LNCaP clone FGC (cell line): ENCODE measurements at regions not wholly inside any gene's neighbourhood (a gene's known extent, or its start where the extent isn't known, plus 50 kb on each side); places are given as distances from the start of the nearest gene placed in this dataset.

Experiments
- DNase-seq: peaks from one replicate; pipeline ENCODE4 v3.0.0-alpha.2; 2011; ENCODE audit warnings: low read depth
- H3K4me3 ChIP-seq: 2 replicates; pipeline ENCODE4 v1.5.1; 2011; ENCODE audit warnings: mild to moderate bottlenecking, low read depth, low read length, control low read depth
- TF ChIP-seq, protein P1 (sequence below): IDR thresholded peaks from 2 replicates; pipeline ENCODE4 v1.5.1; 2012; ENCODE audit warnings: mild to moderate bottlenecking; ENCODE audit not compliant: control insufficient read depth, insufficient read depth; ENCODE audit errors: extremely low read depth

DNA sequence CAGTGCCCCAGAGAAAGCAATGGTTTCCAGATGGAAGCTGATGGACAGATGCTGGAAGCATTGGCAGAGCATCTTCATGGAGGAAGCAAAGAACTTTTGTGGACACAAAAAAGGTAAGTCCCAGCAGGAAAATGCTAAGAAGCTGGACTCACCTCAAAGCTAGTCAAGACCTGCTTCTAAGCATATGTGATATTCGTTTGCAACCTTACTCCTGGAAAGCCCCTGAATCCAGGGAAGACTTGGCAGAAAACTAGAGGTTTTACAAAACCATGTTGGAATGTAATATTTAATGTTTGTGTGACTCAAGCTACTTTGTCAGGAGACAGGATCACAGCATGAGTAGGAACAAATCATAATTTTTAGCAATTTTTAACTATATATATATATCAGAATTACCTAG lies 288.2 kb downstream of the BCHE start:
- H3K4me3 ChIP-seq, result no peak overlapping the region
- no peak for DNase-seq
- TF ChIP-seq, protein P1, sequence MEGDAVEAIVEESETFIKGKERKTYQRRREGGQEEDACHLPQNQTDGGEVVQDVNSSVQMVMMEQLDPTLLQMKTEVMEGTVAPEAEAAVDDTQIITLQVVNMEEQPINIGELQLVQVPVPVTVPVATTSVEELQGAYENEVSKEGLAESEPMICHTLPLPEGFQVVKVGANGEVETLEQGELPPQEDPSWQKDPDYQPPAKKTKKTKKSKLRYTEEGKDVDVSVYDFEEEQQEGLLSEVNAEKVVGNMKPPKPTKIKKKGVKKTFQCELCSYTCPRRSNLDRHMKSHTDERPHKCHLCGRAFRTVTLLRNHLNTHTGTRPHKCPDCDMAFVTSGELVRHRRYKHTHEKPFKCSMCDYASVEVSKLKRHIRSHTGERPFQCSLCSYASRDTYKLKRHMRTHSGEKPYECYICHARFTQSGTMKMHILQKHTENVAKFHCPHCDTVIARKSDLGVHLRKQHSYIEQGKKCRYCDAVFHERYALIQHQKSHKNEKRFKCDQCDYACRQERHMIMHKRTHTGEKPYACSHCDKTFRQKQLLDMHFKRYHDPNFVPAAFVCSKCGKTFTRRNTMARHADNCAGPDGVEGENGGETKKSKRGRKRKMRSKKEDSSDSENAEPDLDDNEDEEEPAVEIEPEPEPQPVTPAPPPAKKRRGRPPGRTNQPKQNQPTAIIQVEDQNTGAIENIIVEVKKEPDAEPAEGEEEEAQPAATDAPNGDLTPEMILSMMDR, result no peak

DNA sequence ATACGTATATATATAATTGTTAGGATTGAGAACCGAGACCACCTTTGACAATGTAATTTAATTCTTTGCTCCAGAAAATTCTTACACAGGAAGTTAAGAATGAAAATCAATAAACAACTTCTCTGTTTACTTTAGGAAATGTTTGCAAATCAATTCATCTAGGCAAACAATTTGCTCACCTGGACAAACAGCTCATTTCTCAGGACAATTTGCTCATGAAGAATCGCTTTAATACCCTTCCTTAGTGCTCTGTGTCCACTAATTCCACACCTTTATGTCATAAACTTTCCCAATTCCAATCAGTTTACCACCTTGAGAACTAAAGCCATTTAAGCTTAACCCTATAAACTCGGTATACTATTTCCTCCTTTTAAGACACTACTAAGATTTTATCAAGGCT lies 292.2 kb downstream of the BCHE start:
- TF ChIP-seq, protein P1, result no peak
- DNase-seq, result peak; percentile 97
- no peak overlapping the region for H3K4me3 ChIP-seq

DNA sequence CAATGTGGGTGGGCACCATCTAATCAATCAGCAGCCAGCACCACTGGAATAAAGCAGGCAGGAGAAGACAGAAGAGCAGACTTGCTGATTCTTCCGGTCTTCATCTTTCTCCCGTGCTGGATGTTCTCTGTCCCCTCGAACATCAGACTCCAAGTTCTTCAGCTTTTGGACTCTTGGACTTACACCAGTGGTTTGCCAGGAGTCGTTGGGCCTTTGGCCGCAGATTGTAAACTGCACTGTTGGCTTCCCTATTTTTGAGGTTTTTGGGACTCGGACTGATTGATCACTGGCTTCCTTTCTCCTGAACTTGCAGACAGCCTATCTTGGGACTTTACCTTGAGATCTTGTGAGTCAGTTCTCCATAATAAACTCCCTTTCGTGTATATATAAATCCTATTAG lies 292.8 kb downstream of the BCHE start:
- TF ChIP-seq, protein P1, result no peak
- no peak for DNase-seq
- H3K4me3 ChIP-seq, result no peak overlapping the region

DNA sequence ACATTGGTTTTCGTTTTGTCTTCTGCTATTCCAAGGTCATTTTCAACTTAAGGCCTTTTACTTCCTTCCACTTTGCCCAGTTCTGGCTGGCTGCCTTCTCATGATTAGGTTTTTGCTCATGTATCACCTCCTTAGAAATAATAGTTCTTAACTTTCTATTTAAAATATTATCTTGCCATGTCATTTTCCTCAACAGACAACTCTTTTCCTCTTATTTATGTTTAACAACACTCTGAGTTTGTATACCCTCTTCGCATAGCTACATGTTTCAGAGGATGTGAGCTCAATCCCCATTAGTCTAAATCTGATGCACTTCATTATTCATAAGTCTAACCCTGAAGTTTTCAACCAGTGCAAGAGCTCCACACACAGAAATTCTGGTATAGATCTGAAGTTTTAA lies 299.1 kb downstream of the BCHE start:
- no peak overlapping the region for H3K4me3 ChIP-seq
- TF ChIP-seq, protein P1, result no peak
- no peak for DNase-seq

DNA sequence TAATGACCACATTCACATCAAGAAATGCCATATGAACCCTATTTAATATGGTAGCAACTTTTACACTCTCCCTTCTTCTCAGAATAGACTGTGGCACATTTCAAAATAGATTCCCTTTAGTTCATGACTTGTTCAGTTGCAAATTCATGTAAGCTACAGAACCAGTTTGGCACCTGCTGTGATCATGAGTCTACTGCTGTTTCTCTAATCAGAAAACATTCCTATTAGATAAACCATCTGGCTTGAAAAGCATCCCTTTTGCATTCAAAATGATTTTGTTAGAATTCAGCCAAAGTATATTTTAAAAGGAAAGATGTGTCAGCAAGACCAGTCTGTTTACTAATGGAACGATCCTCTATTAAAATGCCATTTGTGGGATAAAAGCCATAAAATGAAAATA lies 304.4 kb downstream of the BCHE start:
- DNase-seq, result peak; percentile 23
- TF ChIP-seq, protein P1, result no peak

DNA sequence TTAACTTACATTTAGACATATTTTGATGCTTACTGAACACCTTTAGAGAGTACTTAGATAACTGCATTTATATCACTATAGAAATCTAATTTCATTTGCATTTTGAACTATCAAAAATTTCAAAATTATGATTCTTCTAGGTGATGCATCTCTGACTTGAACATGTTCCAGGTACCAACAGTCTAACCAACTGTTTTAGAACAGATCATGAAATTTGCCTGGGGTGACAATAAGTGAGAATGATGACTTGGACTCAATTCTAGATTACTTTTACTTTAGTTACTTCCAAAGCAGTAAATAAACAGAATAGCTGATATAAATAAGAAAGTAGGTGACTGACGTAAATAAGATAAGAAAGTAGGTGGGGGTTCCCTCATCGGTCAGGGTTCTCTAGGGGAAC lies 307.8 kb downstream of the BCHE start:
- no peak overlapping the region for H3K4me3 ChIP-seq
- no peak for DNase-seq
- TF ChIP-seq, protein P1, result no peak

More for the DNA sequence above, 304.4 kb downstream of the BCHE start:
- H3K4me3 ChIP-seq, result no peak overlapping the region

DNA sequence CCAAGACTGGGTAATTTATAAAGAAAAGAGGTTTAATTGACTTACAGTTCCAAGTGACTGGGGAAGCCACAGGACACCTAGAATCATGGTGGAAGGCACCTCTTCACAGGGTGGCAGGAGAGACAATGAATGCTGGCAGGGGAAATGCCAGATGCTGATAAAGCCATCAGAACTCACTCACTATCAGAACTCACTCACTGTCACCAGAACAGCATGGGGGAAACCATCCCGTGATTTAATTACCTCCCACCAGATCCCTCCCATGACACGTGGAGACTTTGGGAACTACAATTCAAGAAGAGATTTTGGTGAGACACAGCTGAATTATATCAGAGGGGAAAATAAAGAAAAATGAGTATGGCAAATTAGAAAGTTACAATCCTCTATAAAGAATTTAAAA lies 310.9 kb downstream of the BCHE start:
- no peak overlapping the region for H3K4me3 ChIP-seq
- no peak for DNase-seq
- TF ChIP-seq, protein P1, result no peak
